Loucy (cell line): ENCODE measurements at regions not wholly inside any gene's neighbourhood (a gene's known extent, or its start where the extent isn't known, plus 50 kb on each side); places are given as distances from the start of the nearest gene placed in this dataset.

ENCODE experiments used
- H2AFZ ChIP-seq: fragments of 200-600 bp; sonication (generic); 2 replicates; pipeline ENCODE4 v1.6.0; 2016; ENCODE audit warnings: antibody characterized with exemption, mild to moderate bottlenecking, low read length, moderate library complexity
- H3F3A ChIP-seq: fragments of 200-600 bp; 2 replicates; pipeline ENCODE4 v1.6.0; 2016; ENCODE audit warnings: antibody characterized with exemption, low read depth, mild to moderate bottlenecking
- H3K27me3 ChIP-seq: fragments of 200-600 bp; sonication (generic); 2 replicates; pipeline ENCODE4 v1.6.1; 2014; ENCODE audit warnings: low read length, mild to moderate bottlenecking; ENCODE audit not compliant: insufficient read depth, poor library complexity, severe bottlenecking
- H3K36me3 ChIP-seq: fragments of 200-600 bp; sonication (generic); 2 replicates; pipeline ENCODE4 v1.6.1; 2016; ENCODE audit warnings: low read length; ENCODE audit not compliant: insufficient read depth
- H3K4me1 ChIP-seq: fragments of 200-600 bp; sonication (generic); 2 replicates; pipeline ENCODE4 v1.5.1; 2014; ENCODE audit warnings: low read length, mild to moderate bottlenecking; ENCODE audit not compliant: insufficient read depth, poor library complexity, severe bottlenecking
- H3K4me2 ChIP-seq: fragments of 200-600 bp; sonication (generic); 2 replicates; pipeline ENCODE4 v1.6.0; 2014; ENCODE audit warnings: antibody characterized with exemption, low read length, low read depth, mild to moderate bottlenecking; ENCODE audit not compliant: poor library complexity, severe bottlenecking
- H3K4me3 ChIP-seq: fragments of 200-600 bp; sonication (generic); 2 replicates; pipeline ENCODE4 v1.5.1; 2014; ENCODE audit warnings: low read length, mild to moderate bottlenecking, mixed read lengths; ENCODE audit not compliant: poor library complexity, severe bottlenecking
- H3K79me2 ChIP-seq: fragments of 200-600 bp; sonication (generic); 2 replicates; pipeline ENCODE4 v1.6.1; 2014; ENCODE audit warnings: low read length; ENCODE audit not compliant: insufficient read depth
- H3K9ac ChIP-seq: fragments of 200-600 bp; sonication (generic); 2 replicates; pipeline ENCODE4 v1.6.0; 2014; ENCODE audit warnings: mild to moderate bottlenecking, low read depth, low read length, moderate library complexity; ENCODE audit not compliant: poor library complexity, severe bottlenecking
- H3K9me2 ChIP-seq: fragments of 200-600 bp; sonication (generic); replicated peaks from 2 replicates; pipeline ENCODE4 v1.6.1; 2016; ENCODE audit warnings: low read depth, low read length, mixed read lengths
- H3K9me3 ChIP-seq: fragments of 200-600 bp; sonication (generic); 2 replicates; pipeline ENCODE4 v1.6.1; 2014; ENCODE audit warnings: mild to moderate bottlenecking, antibody characterized with exemption, low read length, low read depth; ENCODE audit not compliant: insufficient read depth
- H4K20me1 ChIP-seq: fragments of 200-600 bp; sonication (generic); 2 replicates; pipeline ENCODE4 v1.6.0; 2014; ENCODE audit warnings: antibody characterized with exemption, low read length, mild to moderate bottlenecking; ENCODE audit not compliant: insufficient read depth, poor library complexity, severe bottlenecking
- EZH2phosphoT487 ChIP-seq: fragments of 200-600 bp; IDR thresholded peaks from 2 replicates; pipeline ENCODE4 v1.6.1; 2018; ENCODE audit warnings: antibody characterized with exemption, mild to moderate bottlenecking, moderate library complexity, borderline replicate concordance
- TF ChIP-seq, protein P1 (sequence below): fragments of 200-600 bp; sonication (generic); conservative IDR thresholded peaks from 2 replicates; pipeline ENCODE4 v1.5.1; 2014; ENCODE audit warnings: mild to moderate bottlenecking, antibody characterized with exemption, low read length

DNA sequence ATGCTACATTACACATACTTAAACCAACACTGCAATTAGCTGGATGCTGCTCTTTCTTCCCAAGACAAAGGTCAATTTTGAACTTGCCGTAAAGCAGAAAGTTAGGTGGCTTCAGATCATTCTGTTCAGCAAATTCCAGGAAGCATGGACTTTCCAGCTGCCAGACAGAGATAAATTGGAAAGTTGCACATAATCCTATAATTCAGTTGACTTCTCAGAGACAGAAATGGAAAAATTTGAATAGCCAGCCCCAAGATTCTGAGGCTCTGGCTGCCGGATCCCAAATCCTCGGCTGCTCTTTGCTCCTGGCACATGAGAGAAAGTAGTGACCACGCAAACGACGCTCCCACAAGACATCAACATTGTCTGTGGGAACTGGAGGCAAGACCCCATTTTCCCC is 105.0 kb upstream of the VIPR2 start:
- Histone ChIP-seq H4K20me1 (no peaks in the 10 kb centered on the region), H3K9me2 (no peaks in the 10 kb centered on the region), H3K4me3 (no peak overlapping the region), H3K9me3 (peaks cover 15% of the 10 kb centered on the region; the same call in 1 of the 2 replicates), H3K79me2 (no peaks in the 10 kb centered on the region), H3K36me3 (no peaks in the 10 kb centered on the region), H2AFZ (no peak overlapping the region), H3F3A (no peaks in the 10 kb centered on the region), H3K4me2 (no peak overlapping the region), H3K9ac (no peak overlapping the region), H3K27me3 (no peaks in the 10 kb centered on the region), H3K4me1 (no peaks in the 10 kb centered on the region)
- TF ChIP-seq, protein P1, sequence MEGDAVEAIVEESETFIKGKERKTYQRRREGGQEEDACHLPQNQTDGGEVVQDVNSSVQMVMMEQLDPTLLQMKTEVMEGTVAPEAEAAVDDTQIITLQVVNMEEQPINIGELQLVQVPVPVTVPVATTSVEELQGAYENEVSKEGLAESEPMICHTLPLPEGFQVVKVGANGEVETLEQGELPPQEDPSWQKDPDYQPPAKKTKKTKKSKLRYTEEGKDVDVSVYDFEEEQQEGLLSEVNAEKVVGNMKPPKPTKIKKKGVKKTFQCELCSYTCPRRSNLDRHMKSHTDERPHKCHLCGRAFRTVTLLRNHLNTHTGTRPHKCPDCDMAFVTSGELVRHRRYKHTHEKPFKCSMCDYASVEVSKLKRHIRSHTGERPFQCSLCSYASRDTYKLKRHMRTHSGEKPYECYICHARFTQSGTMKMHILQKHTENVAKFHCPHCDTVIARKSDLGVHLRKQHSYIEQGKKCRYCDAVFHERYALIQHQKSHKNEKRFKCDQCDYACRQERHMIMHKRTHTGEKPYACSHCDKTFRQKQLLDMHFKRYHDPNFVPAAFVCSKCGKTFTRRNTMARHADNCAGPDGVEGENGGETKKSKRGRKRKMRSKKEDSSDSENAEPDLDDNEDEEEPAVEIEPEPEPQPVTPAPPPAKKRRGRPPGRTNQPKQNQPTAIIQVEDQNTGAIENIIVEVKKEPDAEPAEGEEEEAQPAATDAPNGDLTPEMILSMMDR, result no peak
- no peak for TF ChIP-seq EZH2phosphoT487

DNA sequence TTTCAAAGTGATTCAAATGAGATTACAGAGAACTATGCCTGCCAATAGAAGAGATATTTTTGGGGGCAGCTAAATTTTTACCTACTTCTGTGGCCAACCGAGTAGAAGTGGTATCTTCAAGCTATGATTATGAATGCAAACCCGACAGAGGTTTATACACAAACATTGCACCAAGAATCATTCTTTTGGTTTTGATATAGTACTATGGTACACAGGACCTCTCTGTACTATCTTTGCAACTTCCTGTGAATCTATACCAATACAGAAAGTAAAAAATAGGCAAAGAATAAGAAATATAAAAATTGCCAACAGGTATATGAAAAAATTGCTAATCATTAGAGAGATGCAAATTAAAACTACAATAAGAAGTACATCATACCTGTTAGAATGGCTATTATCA is 103.2 kb upstream of the VIPR2 start:
- Histone ChIP-seq H3K4me3 (no peak overlapping the region), H2AFZ (no peak overlapping the region), H3K36me3 (no peaks in the 10 kb centered on the region), H3F3A (no peaks in the 10 kb centered on the region), H3K9me3 (peaks cover 10% of the 10 kb centered on the region; the same call in 1 of the 2 replicates), H3K79me2 (no peaks in the 10 kb centered on the region), H3K4me2 (no peak overlapping the region), H3K27me3 (no peaks in the 10 kb centered on the region), H4K20me1 (no peaks in the 10 kb centered on the region), H3K9ac (no peak overlapping the region), H3K9me2 (no peaks in the 10 kb centered on the region), H3K4me1 (no peaks in the 10 kb centered on the region)
- no peak for TF ChIP-seq EZH2phosphoT487
- TF ChIP-seq, protein P1, result no peak

DNA sequence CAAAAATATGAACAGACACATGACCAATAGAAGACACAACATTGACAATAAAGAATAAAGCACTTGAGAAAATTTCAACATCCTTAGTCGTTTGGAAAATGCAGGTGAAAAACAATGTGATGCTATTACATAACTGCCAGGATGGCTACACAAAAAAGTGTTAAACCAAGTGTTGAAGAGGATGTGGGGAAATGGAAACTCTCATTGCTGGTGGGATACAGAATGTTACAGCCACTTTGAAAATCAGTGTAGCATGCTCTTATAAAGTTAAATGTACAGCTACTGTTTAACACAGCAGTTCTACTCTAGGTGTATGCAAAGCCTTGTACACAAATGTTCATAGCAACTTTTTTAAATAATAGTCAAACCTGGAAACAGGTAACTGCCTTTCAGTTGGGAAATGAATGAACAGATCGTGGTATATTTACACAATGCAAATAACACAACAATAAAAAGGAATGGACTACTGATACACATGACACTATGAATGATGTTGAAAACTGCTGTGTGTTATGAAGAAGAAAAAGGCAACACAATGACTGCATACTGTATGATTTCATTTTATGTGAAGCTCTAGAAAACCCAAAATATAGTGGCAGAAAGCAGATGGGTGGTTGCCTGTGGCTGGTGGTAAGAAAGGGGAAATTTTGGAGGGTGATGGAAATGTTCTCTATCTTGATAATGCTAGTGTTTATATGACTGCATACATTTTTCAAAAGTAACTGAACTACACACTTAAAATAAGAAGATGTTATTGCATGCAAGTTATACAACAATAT is 102.2 kb upstream of the VIPR2 start:
- Histone ChIP-seq H2AFZ (no peak overlapping the region), H4K20me1 (no peaks in the 10 kb centered on the region), H3K4me2 (no peak overlapping the region), H3K9ac (no peak overlapping the region), H3K36me3 (no peaks in the 10 kb centered on the region), H3K4me3 (no peak overlapping the region), H3K9me2 (no peaks in the 10 kb centered on the region), H3K79me2 (no peaks in the 10 kb centered on the region), H3F3A (no peaks in the 10 kb centered on the region), H3K4me1 (no peaks in the 10 kb centered on the region), H3K9me3 (peaks cover 4% of the 10 kb centered on the region; the same call in 1 of the 2 replicates), H3K27me3 (no peaks in the 10 kb centered on the region)
- no peak for TF ChIP-seq EZH2phosphoT487
- TF ChIP-seq, protein P1, result no peak
